Smooth muscle cell (in vitro differentiated cells): ENCODE measurements at regions not wholly inside any gene's neighbourhood (a gene's known extent, or its start where the extent isn't known, plus 50 kb on each side); places are given as distances from the start of the nearest gene placed in this dataset.

Experiments used
- DNase-seq: peaks from one replicate; lab custom pipeline; 2025; ENCODE audit not compliant: unreplicated experiment; lab: John Stamatoyannopoulos, UW
- H2AFZ ChIP-seq: fragments of 200-600 bp; sonication (generic); 2 replicates; pipeline ENCODE4 v1.6.0; 2016; ENCODE audit warnings: antibody characterized with exemption, low read depth, mild to moderate bottlenecking
- H3F3A ChIP-seq: fragments of 200-600 bp; sonication (generic); 2 replicates; pipeline ENCODE4 v1.6.0; 2017; ENCODE audit warnings: antibody characterized with exemption, low read depth
- H3K27ac ChIP-seq: fragments of 200-600 bp; sonication (generic); 2 replicates; pipeline ENCODE4 v1.5.1; 2016; ENCODE audit warnings: low read depth, mild to moderate bottlenecking
- H3K27me3 ChIP-seq: fragments of 200-600 bp; sonication (generic); 2 replicates; pipeline ENCODE4 v1.6.1; 2016; ENCODE audit warnings: low read depth, mild to moderate bottlenecking
- H3K36me3 ChIP-seq: fragments of 200-600 bp; sonication (generic); 2 replicates; pipeline ENCODE4 v1.5.1; 2016; ENCODE audit warnings: low read depth
- H3K4me1 ChIP-seq: fragments of 200-600 bp; sonication (generic); 2 replicates; pipeline ENCODE4 v1.5.1; 2016; ENCODE audit warnings: low read depth
- H3K4me2 ChIP-seq: fragments of 200-600 bp; sonication (generic); 2 replicates; pipeline ENCODE4 v1.6.0; 2016; ENCODE audit warnings: mild to moderate bottlenecking
- H3K4me3 ChIP-seq: fragments of 200-600 bp; sonication (generic); 2 replicates; pipeline ENCODE4 v1.5.1; 2016; ENCODE audit warnings: mild to moderate bottlenecking
- H3K79me2 ChIP-seq: fragments of 200-600 bp; sonication (generic); 2 replicates; pipeline ENCODE4 v1.6.0; 2016; ENCODE audit warnings: low read depth, mild to moderate bottlenecking
- H3K9ac ChIP-seq: fragments of 200-600 bp; sonication (generic); 2 replicates; pipeline ENCODE4 v1.6.0; 2016; ENCODE audit warnings: low read depth
- H3K9me3 ChIP-seq: fragments of 200-600 bp; sonication (generic); replicated peaks from 2 replicates; pipeline ENCODE4 v1.5.1; 2016; ENCODE audit warnings: low read depth
- H4K20me1 ChIP-seq: fragments of 200-600 bp; sonication (generic); 2 replicates; pipeline ENCODE4 v1.6.0; 2016; ENCODE audit warnings: low read depth
- CTCF ChIP-seq: fragments of 200-600 bp; sonication (generic); IDR thresholded peaks from 2 replicates; pipeline ENCODE4 v1.5.1; 2017; ENCODE audit warnings: borderline replicate concordance, mild to moderate bottlenecking, antibody characterized with exemption; ENCODE audit not compliant: insufficient read depth, poor library complexity, severe bottlenecking
- WGBS: methylation state at CpG from one replicate; pipeline ENCODE4 v1.1.7; 2016; ENCODE audit warnings: low lambda C conversion rate; 5-methylcytosine and 5-hydroxymethylcytosine counted together

- Histone ChIP-seq H3K4me1 (peaks cover 3% of the 10 kb centered on the region), H3K36me3 (no peaks in the 10 kb centered on the region), H3K9me3 (no peaks in the 10 kb centered on the region), H3K79me2 (no peaks in the 10 kb centered on the region), H3K27me3 (no peaks in the 10 kb centered on the region), H2AFZ (peak overlapping the region; percentile 54), H3K4me3 (no peak overlapping the region), H3F3A (no peaks in the 10 kb centered on the region), H3K9ac (no peak overlapping the region), H4K20me1 (no peaks in the 10 kb centered on the region), H3K27ac (no peak overlapping the region), H3K4me2 (no peak overlapping the region)
- DNase-seq, result no peak
- TF ChIP-seq CTCF, result no peak
- 74% methylated on average over 4 of the region's 4 CpGs for WGBS
These were observed 173.6 kb upstream of the ARG1 start for GRCh38 chr6:131399433-131399832.

- peak overlapping the region; percentile 54 for H2AFZ ChIP-seq
- no peaks in the 10 kb centered on the region for H4K20me1 ChIP-seq
- H3K9ac ChIP-seq, result no peak overlapping the region
- H3F3A ChIP-seq, result no peaks in the 10 kb centered on the region
- no peaks in the 10 kb centered on the region for H3K79me2 ChIP-seq
- peak overlapping the region; percentile 76 for H3K27ac ChIP-seq
- 76% methylated on average over 1 of the region's 1 CpG for WGBS
- no peak for TF ChIP-seq CTCF
- H3K4me3 ChIP-seq, result no peak overlapping the region
- H3K9me3 ChIP-seq, result no peaks in the 10 kb centered on the region
- DNase-seq, result no peak
- H3K4me2 ChIP-seq, result peak overlapping the region; percentile 29
- H3K36me3 ChIP-seq, result no peaks in the 10 kb centered on the region
- peaks cover 3% of the 10 kb centered on the region for H3K4me1 ChIP-seq
- H3K27me3 ChIP-seq, result no peaks in the 10 kb centered on the region
These were observed 172.8 kb upstream of the ARG1 start for GRCh38 chr6:131400054-131400778.

GRCh38 chr6:131400779-131401496, 172.1 kb upstream of the ARG1 start:
- Histone ChIP-seq H3K9me3 (no peaks in the 10 kb centered on the region), H3F3A (no peaks in the 10 kb centered on the region), H3K9ac (no peak overlapping the region), H3K27ac (peak overlapping the region; percentile 53), H3K36me3 (no peaks in the 10 kb centered on the region), H2AFZ (no peak overlapping the region), H3K4me3 (no peak overlapping the region), H3K4me1 (peaks cover 3% of the 10 kb centered on the region), H3K27me3 (no peaks in the 10 kb centered on the region), H3K4me2 (no peak overlapping the region), H4K20me1 (no peaks in the 10 kb centered on the region), H3K79me2 (no peaks in the 10 kb centered on the region)
- no peak for TF ChIP-seq CTCF
- no peak for DNase-seq
- 61% methylated on average over 2 of the region's 2 CpGs for WGBS

- H3K4me3 ChIP-seq, result no peak overlapping the region
- no peak for DNase-seq
- H3K36me3 ChIP-seq, result no peaks in the 10 kb centered on the region
- H3F3A ChIP-seq, result no peaks in the 10 kb centered on the region
- no peaks in the 10 kb centered on the region for H4K20me1 ChIP-seq
- TF ChIP-seq CTCF, result no peak
- no peaks in the 10 kb centered on the region for H3K27me3 ChIP-seq
- H2AFZ ChIP-seq, result no peak overlapping the region
- no peak overlapping the region for H3K4me2 ChIP-seq
- 89% methylated on average over 1 of the region's 1 CpG for WGBS
- no peaks in the 10 kb centered on the region for H3K9me3 ChIP-seq
- H3K79me2 ChIP-seq, result no peaks in the 10 kb centered on the region
- H3K9ac ChIP-seq, result no peak overlapping the region
- H3K4me1 ChIP-seq, result no peaks in the 10 kb centered on the region
- no peak overlapping the region for H3K27ac ChIP-seq
These were observed 164.2 kb upstream of the ARG1 start for GRCh38 chr6:131408811-131409210.
